B cell (primary cell): ENCODE measurements at regions not wholly inside any gene's neighbourhood (a gene's known extent, or its start where the extent isn't known, plus 50 kb on each side); places are given as distances from the start of the nearest gene placed in this dataset.
A peak's percentile ranks its signal among the peaks of the same experiment; 100 is the strongest.
"Not testable (repeated sequence)": the region's sequence is repeated elsewhere in the genome, so short reads cannot be mapped to it uniquely, and the experiment has no call there.

Source experiments
- ATAC-seq: fragments of 200-7000 bp; cut with Tn5 transposase; one replicate; pipeline ENCODE4 v1.10.0; 2021; ENCODE audit warnings: low read depth, mild to moderate bottlenecking, moderate number of reproducible peaks, moderate library complexity
- CTCF ChIA-PET: fragments of 350-600 bp; sonication (Branson Sonifier 250); formaldehyde crosslinking; loops from one replicate; lab custom pipeline; 2021; ENCODE audit warnings: antibody characterized with exemption, inconsistent platforms; lab: Charles Lee
- POLR2A ChIA-PET: fragments of 350-600 bp; sonication (Branson Sonifier 250); formaldehyde crosslinking; loops from one replicate; lab custom pipeline; 2021; ENCODE audit warnings: antibody characterized with exemption; lab: Charles Lee
- DNase-seq: peaks from one replicate; pipeline ENCODE4 v3.0.0; 2013
- H2AFZ ChIP-seq: 2 replicates; pipeline ENCODE4 v1.6.1; 2012; ENCODE audit warnings: mild to moderate bottlenecking, low read depth, low read length; ENCODE audit not compliant: insufficient read depth, poor library complexity, severe bottlenecking
- H3K27ac ChIP-seq, 2 donors: 1 replicate in 1 of 2; 2 replicates in 1 of 2; pipeline ENCODE4 v1.5.1; 2012 to 2013; ENCODE audit warnings: low read length in 2 of 2, mild to moderate bottlenecking in 2 of 2, moderate library complexity in 1 of 2
- H3K27me3 ChIP-seq, 4 experiments: fragments of 200-600 bp in 1 of 4; sonication (generic) in 1 of 4; replicated peaks in 1 of 4; 1 replicate in 2 of 4; 2 replicates in 2 of 4; pipeline versions ENCODE4 v1.6.1 to v1.7.0; 2013 to 2016; ENCODE audit warnings: low read length in 3 of 4, mild to moderate bottlenecking in 2 of 4, mixed read lengths in 1 of 4, moderate library complexity in 1 of 4; ENCODE audit not compliant: insufficient read depth in 4 of 4, control insufficient read depth in 3 of 4; ENCODE audit errors: control extremely low read depth in 1 of 4
- H3K36me3 ChIP-seq, 2 experiments: replicated peaks in 1 of 2; 1 replicate in 1 of 2; 2 replicates in 1 of 2; pipeline versions ENCODE4 v1.6.1 to v1.7.1; 2013; ENCODE audit warnings: low read length in 1 of 2; ENCODE audit not compliant: insufficient read depth in 2 of 2, control insufficient read depth in 1 of 2; ENCODE audit errors: control extremely low read depth in 1 of 2, extremely low read depth in 1 of 2
- H3K4me1 ChIP-seq, 2 donors: fragments of 200-600 bp in 1 of 2; sonication (generic) in 1 of 2; 1 replicate in 1 of 2; 2 replicates in 1 of 2; pipeline versions ENCODE4 v1.5.1 to v1.6.1; 2013 to 2017; ENCODE audit warnings: low read length in 2 of 2; ENCODE audit not compliant: control insufficient read depth in 2 of 2, insufficient read depth in 2 of 2
- H3K4me2 ChIP-seq: replicated peaks from 2 replicates; pipeline ENCODE3; 2012; ENCODE audit warnings: mild to moderate bottlenecking, low read depth, low read length; ENCODE audit not compliant: poor library complexity, severe bottlenecking
- H3K4me3 ChIP-seq, 5 experiments: fragments of 200-600 bp in 1 of 5; sonication (generic) in 1 of 5; 1 replicate in 3 of 5; 2 replicates in 2 of 5; pipeline versions ENCODE4 v1.5.1 to v1.7.0; 2011 to 2016; ENCODE audit warnings: low read length in 4 of 5, mild to moderate bottlenecking in 4 of 5, low read depth in 2 of 5, control low read depth in 1 of 5, moderate library complexity in 1 of 5; ENCODE audit not compliant: insufficient read depth in 1 of 5; ENCODE audit errors: control extremely low read depth in 1 of 5, extremely low read depth in 1 of 5
- H3K79me2 ChIP-seq: fragments of 200-600 bp; sonication (generic); one replicate; pipeline ENCODE4 v1.6.0; 2016; ENCODE audit warnings: low read length; ENCODE audit not compliant: control insufficient read depth, insufficient read depth
- H3K9ac ChIP-seq: fragments of 200-600 bp; sonication (generic); 2 replicates; pipeline ENCODE4 v1.6.1; 2017; ENCODE audit warnings: mild to moderate bottlenecking, low read length, moderate library complexity
- H3K9me3 ChIP-seq, 3 donors: one replicate each; pipeline versions ENCODE4 v1.6.1 to v1.7.1; 2013; ENCODE audit warnings: low read length in 2 of 3; ENCODE audit not compliant: control insufficient read depth in 2 of 3, insufficient read depth in 1 of 3; ENCODE audit errors: control extremely low read depth in 1 of 3
- H4K20me1 ChIP-seq: 2 replicates; pipeline ENCODE4 v1.6.0; 2012; ENCODE audit warnings: mild to moderate bottlenecking, low read length; ENCODE audit not compliant: insufficient read depth, control insufficient read depth, poor library complexity, severe bottlenecking
- H3K27ac Mint-ChIP-seq: one replicate; pipeline ENCODE4 v1.8.0; 2021; ENCODE audit warnings: mixed read lengths
- H3K27me3 Mint-ChIP-seq: one replicate; pipeline ENCODE4 v1.8.0; 2021; ENCODE audit warnings: mixed read lengths
- H3K4me1 Mint-ChIP-seq: one replicate; pipeline ENCODE4 v1.8.0; 2021; ENCODE audit warnings: mixed read lengths
- H3K4me3 Mint-ChIP-seq: one replicate; pipeline ENCODE4 v1.8.0; 2021; ENCODE audit warnings: mixed read lengths
- H3K9me3 Mint-ChIP-seq: one replicate; pipeline ENCODE4 v1.8.0; 2022; ENCODE audit warnings: mixed read lengths; ENCODE audit not compliant: insufficient read depth
- WGBS: methylation state at CpG from one replicate; pipeline ENCODE4 v1.1.5; 2013; ENCODE audit warnings: missing lambda C conversion rate; ENCODE audit not compliant: insufficient coverage; 5-methylcytosine and 5-hydroxymethylcytosine counted together
- intact Hi-C: fragments of 100-400 bp; cut with micrococcal nuclease; formaldehyde crosslinking; loops from one replicate; pipeline ENCODE4 v1.10.0; 2022

DNA sequence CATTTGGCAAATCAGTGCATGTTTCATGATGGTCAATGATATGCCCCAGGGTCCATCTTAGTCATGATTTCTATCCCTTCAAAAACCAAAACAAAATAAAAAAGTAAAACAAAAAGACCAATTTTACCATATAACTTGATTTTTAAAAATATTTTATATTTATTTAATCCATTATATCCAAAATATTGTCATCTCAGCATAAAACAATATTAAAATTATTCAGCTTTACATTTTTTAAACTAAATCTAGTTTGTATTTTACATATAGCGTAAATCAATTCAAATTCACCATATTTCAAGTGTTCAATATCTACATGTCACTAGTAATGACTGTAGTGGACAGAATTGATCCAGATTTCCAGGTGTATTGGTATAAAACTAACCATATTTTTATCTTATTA is 187.4 kb upstream of the C1QTNF3 start:
- POLR2A ChIA-PET, H3K9me3 Mint-ChIP-seq, H3K4me3 Mint-ChIP-seq: not testable (repeated sequence)

DNA sequence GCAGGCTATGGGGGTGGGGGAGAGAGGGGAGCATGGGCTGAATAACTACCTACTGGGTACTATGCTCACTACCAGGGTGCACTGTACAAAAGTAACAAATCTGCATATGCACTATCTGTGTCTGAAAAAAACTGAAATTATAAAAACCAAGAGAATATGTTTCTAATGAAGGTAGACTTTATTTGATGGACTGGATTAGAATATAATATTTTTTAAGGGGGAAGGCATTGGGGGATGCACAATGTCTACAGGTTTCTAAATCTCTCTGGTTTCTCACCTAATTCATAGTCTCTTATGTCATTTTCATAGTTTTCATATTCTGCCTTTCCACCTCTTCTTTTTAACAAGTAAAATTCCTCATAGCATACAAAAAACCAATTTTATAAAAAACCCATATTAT is 200.8 kb upstream of the C1QTNF3 start:
- intact Hi-C loops: loop anchor here (10.0 kb wide), 1 partner anchor 671 kb away; the partner anchor contains the start of genes BRIX1 and RAD1
- H3K27ac Mint-ChIP-seq, H3K27me3 Mint-ChIP-seq, H3K27me3 ChIP-seq, H3K4me1 ChIP-seq, H3K9me3 ChIP-seq, H4K20me1 ChIP-seq, H3K36me3 ChIP-seq, H3K79me2 ChIP-seq, ATAC-seq, CTCF ChIA-PET, POLR2A ChIA-PET, H3K9me3 Mint-ChIP-seq, H3K9ac ChIP-seq, DNase-seq: not testable (repeated sequence)
- H3K27ac ChIP-seq: peak overlapping the region in 1 of 2 donors; percentile 61
- H2AFZ ChIP-seq: peak overlapping the region; percentile 49
- peak overlapping the region in 1 of 5 experiments; percentile 36 for H3K4me3 ChIP-seq
- peak overlapping the region; percentile 87 for H3K4me3 Mint-ChIP-seq
- H3K4me2 ChIP-seq: peak overlapping the region; percentile 19
- H3K4me1 Mint-ChIP-seq: peaks cover 21% of the 10 kb centered on the region

More for the DNA sequence above, 187.4 kb upstream of the C1QTNF3 start:
- H3K27ac Mint-ChIP-seq, DNase-seq, H3K79me2 ChIP-seq, H3K9ac ChIP-seq, H3K4me3 ChIP-seq, H2AFZ ChIP-seq, H3K4me1 ChIP-seq, H4K20me1 ChIP-seq, CTCF ChIA-PET, ATAC-seq, H3K4me2 ChIP-seq, H3K4me1 Mint-ChIP-seq, intact Hi-C loops, H3K27me3 ChIP-seq, H3K9me3 ChIP-seq, H3K27me3 Mint-ChIP-seq, H3K27ac ChIP-seq, H3K36me3 ChIP-seq: not testable (repeated sequence)
- WGBS: no CpG with 5 or more reads among the region's 1 CpG

DNA sequence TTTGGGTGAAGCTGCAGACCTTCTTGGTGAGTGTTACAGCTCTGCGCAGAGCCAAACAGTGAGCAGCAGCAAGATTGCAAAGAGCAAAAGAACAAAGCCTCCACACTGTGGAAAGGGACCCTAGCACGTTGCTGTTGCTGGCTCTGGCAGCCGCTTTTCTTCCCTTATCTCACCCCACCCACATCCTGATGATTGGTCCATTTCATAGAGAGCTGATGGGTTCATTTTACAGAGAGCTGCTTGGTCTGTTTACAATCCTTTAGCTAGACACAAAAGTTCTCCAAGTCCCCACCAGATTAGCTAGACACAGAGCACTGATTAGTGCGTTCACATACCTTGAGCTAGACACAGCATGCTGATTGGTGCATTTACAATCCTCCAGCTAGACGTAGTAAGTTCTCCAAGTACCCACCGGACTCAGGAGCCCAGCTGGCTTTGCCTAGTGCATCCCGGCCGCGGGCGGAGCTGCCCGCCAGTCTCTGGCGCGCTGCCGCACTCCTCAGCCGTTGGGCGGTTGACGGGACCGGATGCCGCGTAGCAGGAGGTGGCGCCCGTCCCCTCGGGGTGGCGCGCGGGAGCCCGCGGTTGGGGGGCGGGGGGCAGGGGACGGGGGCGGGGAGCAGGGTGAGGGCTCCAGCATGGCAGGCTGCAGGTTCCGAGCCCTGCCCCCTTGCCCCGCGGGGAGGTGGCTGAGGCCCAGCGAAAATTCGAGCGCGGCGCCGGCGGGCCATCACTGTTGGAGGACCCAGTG is 201.4 kb upstream of the C1QTNF3 start:
- H4K20me1 ChIP-seq, CTCF ChIA-PET, H3K4me1 ChIP-seq, H3K36me3 ChIP-seq, H3K79me2 ChIP-seq, H3K9ac ChIP-seq, H3K9me3 ChIP-seq, POLR2A ChIA-PET, H3K27me3 Mint-ChIP-seq, H3K27me3 ChIP-seq, H3K9me3 Mint-ChIP-seq: not testable (repeated sequence)
- H2AFZ ChIP-seq: peak overlapping the region; percentile 49
- H3K4me3 Mint-ChIP-seq: peak overlapping the region; percentile 87
- peak overlapping the region in 4 of 5 experiments; percentile 24 to 43 (median 36) for H3K4me3 ChIP-seq
- ATAC-seq: peak; percentile 89
- peak overlapping the region; percentile 19 for H3K4me2 ChIP-seq
- H3K4me1 Mint-ChIP-seq: peaks cover 21% of the 10 kb centered on the region
- peak overlapping the region in 1 of 2 donors; percentile 61 for H3K27ac ChIP-seq
- WGBS: no CpG with 5 or more reads among the region's 41 CpGs
- H3K27ac Mint-ChIP-seq: peak overlapping the region; percentile 92
- intact Hi-C loops: loop anchor here (10.0 kb wide), 1 partner anchor 670 kb away; the partner anchor contains the start of genes BRIX1 and RAD1
- peak; percentile 76 for DNase-seq

DNA sequence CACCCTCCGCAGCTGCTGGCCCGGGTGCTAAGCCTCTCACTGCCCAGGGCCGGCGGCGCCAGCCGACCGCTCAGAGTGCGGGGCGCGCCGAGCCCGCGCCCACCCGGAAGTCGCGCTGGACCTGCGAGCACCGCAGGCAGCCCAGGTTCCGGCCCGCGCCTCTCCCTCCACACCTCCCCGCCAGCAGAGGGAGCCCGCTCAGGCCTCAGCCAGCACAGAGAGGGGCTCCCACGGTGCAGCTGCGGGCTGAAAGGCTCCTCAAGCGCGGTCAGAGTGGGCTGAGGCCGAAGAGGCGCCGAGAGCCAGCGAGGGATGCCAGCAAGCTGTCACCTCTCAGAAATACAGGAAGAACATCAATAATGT is 202.0 kb upstream of the C1QTNF3 start:
- H3K4me3 ChIP-seq: peak overlapping the region in 2 of 5 experiments; percentile 29 to 37
- H3K4me1 Mint-ChIP-seq: peaks cover 21% of the 10 kb centered on the region
- WGBS: no CpG with 5 or more reads among the region's 31 CpGs
- intact Hi-C loops: loop anchor here (10.0 kb wide), 1 partner anchor 670 kb away; the partner anchor contains the start of genes BRIX1 and RAD1
- H3K27ac ChIP-seq, POLR2A ChIA-PET, H3K9ac ChIP-seq, H3K4me3 Mint-ChIP-seq, H3K9me3 Mint-ChIP-seq, CTCF ChIA-PET, H2AFZ ChIP-seq, H3K27me3 Mint-ChIP-seq, H3K4me2 ChIP-seq, H3K9me3 ChIP-seq, H3K27ac Mint-ChIP-seq, H3K4me1 ChIP-seq, H3K79me2 ChIP-seq, DNase-seq, H3K36me3 ChIP-seq, H4K20me1 ChIP-seq, H3K27me3 ChIP-seq: not testable (repeated sequence)
- peak; percentile 89 for ATAC-seq
